Activated effector memory CD4-positive, alpha-beta T cell treated with Interleukin-2 at 50 U/mL for 16 hours (primary cell): ENCODE measurements at regions not wholly inside any gene's neighbourhood (a gene's known extent, or its start where the extent isn't known, plus 50 kb on each side); places are given as distances from the start of the nearest gene placed in this dataset.

ENCODE experiments used
- DNase-seq: peaks from one replicate; pipeline ENCODE4 v3.0.0-alpha.2; 2020

- DNase-seq: no peak
Observed at GRCh38 chr5:173691931-173692330, 75.5 kb upstream of the BOD1 start.

GRCh38 chr5:173693670-173694069 lies 77.2 kb upstream of the BOD1 start:
- no peak for DNase-seq

- no peak for DNase-seq
Observed at GRCh38 chr5:173696216-173696615, 79.8 kb upstream of the BOD1 start.

GRCh38 chr5:173697931-173698579 lies 81.6 kb upstream of the BOD1 start:
- no peak for DNase-seq

- DNase-seq: no peak
Observed at GRCh38 chr5:173699966-173700365, 83.5 kb upstream of the BOD1 start.

- no peak for DNase-seq
Observed at GRCh38 chr5:173703466-173703865, 87.0 kb upstream of the BOD1 start.

- no peak for DNase-seq
Observed at GRCh38 chr5:173704615-173705511, 88.4 kb upstream of the BOD1 start.

- DNase-seq: no peak
Observed at GRCh38 chr5:173705512-173706044, 89.1 kb upstream of the BOD1 start.

- DNase-seq: no peak
Observed at GRCh38 chr5:173706700-173707099, 90.2 kb upstream of the BOD1 start.

GRCh38 chr5:173707392-173707791 lies 90.9 kb upstream of the BOD1 start:
- DNase-seq: no peak

- no peak for DNase-seq
Observed at GRCh38 chr5:173709145-173709544, 92.7 kb upstream of the BOD1 start.

GRCh38 chr5:173709761-173710160 lies 93.3 kb upstream of the BOD1 start:
- DNase-seq: no peak

- DNase-seq: no peak
Observed at GRCh38 chr5:173710528-173710927, 94.1 kb upstream of the BOD1 start.

- no peak for DNase-seq
Observed at GRCh38 chr5:173711466-173711865, 95.0 kb upstream of the BOD1 start.

GRCh38 chr5:173712609-173713175 lies 96.2 kb upstream of the BOD1 start:
- DNase-seq: no peak

- DNase-seq: no peak
Observed at GRCh38 chr5:173714551-173715428, 98.3 kb upstream of the BOD1 start.

- no peak for DNase-seq
Observed at GRCh38 chr5:173715607-173716006, 99.2 kb upstream of the BOD1 start.

- no peak for DNase-seq
Observed at GRCh38 chr5:173716058-173716682, 99.7 kb upstream of the BOD1 start.

GRCh38 chr5:173717959-173718358 lies 101.5 kb upstream of the BOD1 start:
- no peak for DNase-seq

- no peak for DNase-seq
Observed at GRCh38 chr5:173718469-173718868, 102.0 kb upstream of the BOD1 start.

- DNase-seq: no peak
Observed at GRCh38 chr5:173719731-173720082, 103.3 kb upstream of the BOD1 start.

GRCh38 chr5:173720286-173720952 lies 104.0 kb upstream of the BOD1 start:
- no peak for DNase-seq
